Endothelial cell of umbilical vein (primary cell): ENCODE measurements at regions not wholly inside any gene's neighbourhood (a gene's known extent, or its start where the extent isn't known, plus 50 kb on each side); places are given as distances from the start of the nearest gene placed in this dataset.

Source experiments
- BruUV-seq: library from RNA; stranded (reverse); fragments of 400-500 nt; replicated peaks from 2 replicates; lab custom pipeline; 2021; lab: Mats Ljungman, UMichigan
- CTCF ChIA-PET: fragments of 300-600, 350-600 bp; sonication (Branson Sonifier 250); formaldehyde crosslinking; loops from one replicate; lab custom pipeline; 2021; ENCODE audit warnings: antibody characterized with exemption, inconsistent platforms; lab: Charles Lee
- POLR2A ChIA-PET: fragments of 300-600, 350-600 bp; sonication (Branson Sonifier 250); formaldehyde crosslinking; loops from one replicate; lab custom pipeline; 2021; ENCODE audit warnings: antibody characterized with exemption, inconsistent platforms; lab: Charles Lee
- DNase-seq: peaks from one replicate; pipeline ENCODE4 v3.0.0-alpha.2; 2011; ENCODE audit warnings: low read depth, low spot score
- FAIRE-seq: peaks from 2 replicates; lab custom pipeline; 2011; peaks lifted over from hg19 to GRCh38; lab: Jason Lieb, UNC
- H2AFZ ChIP-seq: 2 replicates; pipeline ENCODE4 v1.6.0; 2012; ENCODE audit warnings: low read depth, low read length, control low read depth, inconsistent platforms
- H3K27ac ChIP-seq: 2 replicates; pipeline ENCODE4 v1.5.1; 2011; ENCODE audit warnings: low read depth, mild to moderate bottlenecking, control low read depth, low read length, moderate library complexity; ENCODE audit not compliant: insufficient read depth
- H3K27me3 ChIP-seq, 2 experiments: 2 replicates each; pipeline versions ENCODE4 v1.6.0 to v1.6.1; 2011; ENCODE audit warnings: low read length in 2 of 2, mixed read lengths in 1 of 2; ENCODE audit not compliant: control insufficient read depth in 2 of 2, insufficient read depth in 2 of 2
- H3K36me3 ChIP-seq, 2 experiments: 2 replicates in 1 of 2; 3 replicates in 1 of 2; pipeline ENCODE4 v1.5.1; 2011; ENCODE audit warnings: low read length in 2 of 2, mild to moderate bottlenecking in 1 of 2, moderate library complexity in 1 of 2; ENCODE audit not compliant: control insufficient read depth in 2 of 2, insufficient read depth in 2 of 2; ENCODE audit errors: extremely low read depth in 1 of 2
- H3K4me1 ChIP-seq: 3 replicates; pipeline ENCODE4 v1.5.1; 2011; ENCODE audit warnings: mild to moderate bottlenecking, low read length; ENCODE audit not compliant: control insufficient read depth, insufficient read depth; ENCODE audit errors: extremely low read depth
- H3K4me2 ChIP-seq: 2 replicates; pipeline ENCODE4 v1.6.1; 2011; ENCODE audit warnings: low read length, control low read depth, mixed read lengths; ENCODE audit not compliant: insufficient read depth
- H3K4me3 ChIP-seq, 3 experiments: fragments of 200-600 bp in 1 of 3; sonication (generic), shearing (Covaris generic) in 1 of 3; replicated peaks in 1 of 3; 2 replicates each; pipeline ENCODE4 v1.5.1; 2011 to 2016; ENCODE audit warnings: control low read depth in 3 of 3, low read length in 3 of 3, mild to moderate bottlenecking in 2 of 3, inconsistent platforms in 1 of 3, low read depth in 1 of 3, moderate library complexity in 1 of 3; ENCODE audit not compliant: insufficient read depth in 1 of 3
- H3K79me2 ChIP-seq: 2 replicates; pipeline ENCODE4 v1.6.0; 2012; ENCODE audit warnings: low read length, inconsistent platforms; ENCODE audit not compliant: control insufficient read depth, insufficient read depth
- H3K9ac ChIP-seq: replicated peaks from 2 replicates; pipeline ENCODE3; 2011; ENCODE audit warnings: low read length, control low read depth; ENCODE audit not compliant: insufficient read depth; ENCODE audit errors: extremely low read depth
- H3K9me1 ChIP-seq: replicated peaks from 3 replicates; pipeline ENCODE4 v1.6.0; 2011; ENCODE audit warnings: mild to moderate bottlenecking, low read length; ENCODE audit not compliant: control insufficient read depth, insufficient read depth; ENCODE audit errors: extremely low read depth
- H3K9me3 ChIP-seq: replicated peaks from 2 replicates; pipeline ENCODE4 v1.5.1; 2012; ENCODE audit warnings: low read length, inconsistent platforms; ENCODE audit not compliant: control insufficient read depth, insufficient read depth
- H4K20me1 ChIP-seq: replicated peaks from 2 replicates; pipeline ENCODE3; 2011; ENCODE audit warnings: mild to moderate bottlenecking, low read length; ENCODE audit not compliant: control insufficient read depth, insufficient read depth; ENCODE audit errors: extremely low read depth
- CTCF ChIP-seq, 2 donors: IDR thresholded peaks; 1 replicate in 1 of 2; 2 replicates in 1 of 2; pipeline ENCODE4 v1.5.1; 2011; ENCODE audit warnings: low read length in 2 of 2, mild to moderate bottlenecking in 2 of 2, moderate library complexity in 2 of 2, control low read depth in 1 of 2, inconsistent platforms in 1 of 2, low read depth in 1 of 2; ENCODE audit not compliant: insufficient read depth in 1 of 2; ENCODE audit errors: extremely low read depth in 1 of 2
- EZH2 ChIP-seq: IDR thresholded peaks from 2 replicates; pipeline ENCODE4 v1.6.1; 2012; ENCODE audit warnings: borderline replicate concordance, low read depth, mild to moderate bottlenecking, moderate library complexity, low read length, inconsistent platforms; ENCODE audit not compliant: severe bottlenecking
- FOS ChIP-seq: IDR thresholded peaks from 2 replicates; pipeline ENCODE4 v1.6.1; 2011; ENCODE audit warnings: mild to moderate bottlenecking, low read length, moderate library complexity, borderline replicate concordance; ENCODE audit not compliant: insufficient read depth
- GATA2 ChIP-seq: IDR thresholded peaks from 2 replicates; pipeline ENCODE4 v1.7.0; 2011; ENCODE audit warnings: low read depth, mild to moderate bottlenecking, moderate library complexity, mixed read lengths, low read length; ENCODE audit not compliant: insufficient read length, insufficient read depth
- JUN ChIP-seq: IDR thresholded peaks from 2 replicates; pipeline ENCODE4 v1.6.1; 2011; ENCODE audit warnings: borderline replicate concordance, low read depth; ENCODE audit not compliant: insufficient read length, insufficient read depth
- MAX ChIP-seq: IDR thresholded peaks from 2 replicates; pipeline ENCODE4 v1.6.1; 2011; ENCODE audit not compliant: insufficient read depth, insufficient read length
- MYC ChIP-seq: IDR thresholded peaks from one replicate; pipeline ENCODE4 v1.6.1; 2011; ENCODE audit warnings: mild to moderate bottlenecking, low read depth, low read length
- POLR2A ChIP-seq: IDR thresholded peaks from 2 replicates; pipeline ENCODE4 v1.6.1; 2012; ENCODE audit warnings: low read depth, mild to moderate bottlenecking, control low read depth, low read length
- POLR2AphosphoS5 ChIP-seq: IDR thresholded peaks from 2 replicates; pipeline ENCODE4 v1.6.1; 2012; ENCODE audit warnings: low read depth, mild to moderate bottlenecking, control low read depth, low read length, moderate library complexity; ENCODE audit not compliant: insufficient read depth
- dilution Hi-C: fragments of 300-500 bp; cut with MboI; formaldehyde crosslinking; loops from one replicate; pipeline ENCODE4 v1.15.0; 2019; ENCODE audit warnings: low sequenced_read_pairs; ENCODE audit not compliant: extremely low pct_ligation_motif_present
- intact Hi-C: fragments of 100-400 bp; cut with micrococcal nuclease; formaldehyde crosslinking; loops from one replicate; pipeline ENCODE4 v1.10.0; 2022

GRCh38 chr18:34957119-34957863, 83.9 kb upstream of the MAPRE2 start:
- no peaks in the 10 kb centered on the region for H4K20me1 ChIP-seq
- peak overlapping the region; percentile 8 for H3K9ac ChIP-seq
- no peaks in the 10 kb centered on the region for H3K9me3 ChIP-seq
- dilution Hi-C loops, result no loop called here
- TF ChIP-seq MAX (no peak), MYC (no peak), GATA2 (peak; percentile 45), JUN (no peak), POLR2AphosphoS5 (no peak), EZH2 (no peak)
- intact Hi-C loops, result no loop called here
- H3K36me3 ChIP-seq, result no peaks in the 10 kb centered on the region
- H3K79me2 ChIP-seq, result no peaks in the 10 kb centered on the region
- peak overlapping the region; percentile 67 for H3K4me2 ChIP-seq
- H3K27me3 ChIP-seq, result no peaks in the 10 kb centered on the region
- ChIA-PET POLR2A (no interaction called here), CTCF (interaction anchor here (0.6 to 1.9 kb wide), 10 partner anchors 10 to 298 kb away, joined by 3 to 9 read pairs (median 3); no protein-coding TSS in a partner anchor)
- DNase-seq, result peak; percentile 25
- H3K4me1 ChIP-seq, result peaks cover 23% of the 10 kb centered on the region
- H3K9me1 ChIP-seq, result no peaks in the 10 kb centered on the region
- peak overlapping the region; percentile 37 for H2AFZ ChIP-seq
- no peak for FAIRE-seq
- BruUV-seq, result no TSS peak
- peak overlapping the region; percentile 95 for H3K27ac ChIP-seq
- H3K4me3 ChIP-seq, result peak overlapping the region in 1 of 3 experiments; percentile 51

DNA sequence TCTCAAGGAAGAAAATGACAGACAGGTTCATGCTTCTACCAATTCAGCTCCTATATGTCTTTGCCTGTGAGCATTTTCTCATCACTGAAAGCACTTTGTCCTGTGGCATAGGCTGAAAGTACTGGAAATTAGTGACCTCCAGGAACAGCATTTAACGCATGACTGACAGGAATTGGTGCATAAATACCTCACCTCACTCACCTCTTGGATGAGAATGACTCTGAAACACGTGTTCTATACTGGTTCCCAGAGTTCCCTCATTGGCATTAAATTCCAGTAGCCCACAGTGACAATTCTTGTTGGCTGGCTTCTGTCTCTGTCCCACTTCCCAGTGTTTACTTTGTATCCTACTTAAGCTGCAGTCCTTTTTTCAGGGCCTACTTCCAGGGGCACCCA, 83.4 kb upstream of the MAPRE2 start:
- H3K79me2 ChIP-seq, result no peaks in the 10 kb centered on the region
- no peaks in the 10 kb centered on the region for H4K20me1 ChIP-seq
- peaks cover 23% of the 10 kb centered on the region for H3K4me1 ChIP-seq
- dilution Hi-C loops (no loop called here), intact Hi-C loops (no loop called here)
- H3K27me3 ChIP-seq, result no peaks in the 10 kb centered on the region
- no peaks in the 10 kb centered on the region for H3K9me1 ChIP-seq
- no TSS peak for BruUV-seq
- TF ChIP-seq MYC, result no peak
- TF ChIP-seq MAX, result no peak
- no peak for TF ChIP-seq POLR2A
- TF ChIP-seq POLR2AphosphoS5, result no peak
- no peak for TF ChIP-seq FOS
- TF ChIP-seq GATA2, result no peak
- TF ChIP-seq JUN, result no peak
- no peak for TF ChIP-seq EZH2
- TF ChIP-seq CTCF (IDR thresholded peaks at IDR 0.05; ENCODE audit: extremely low read depth in 1 of 2, insufficient read depth in 1 of 2, low read depth in 1 of 2, low read length in 2 of 2), result no peak
- POLR2A ChIA-PET, result no interaction called here
- no peak overlapping the region for H3K4me3 ChIP-seq
- DNase-seq, result no peak
- FAIRE-seq, result no peak
- peak overlapping the region; percentile 37 for H2AFZ ChIP-seq
- peak overlapping the region; percentile 95 for H3K27ac ChIP-seq
- H3K9me3 ChIP-seq, result no peaks in the 10 kb centered on the region
- CTCF ChIA-PET, result interaction anchor here (1.9 kb wide), 2 partner anchors 19 to 91 kb away, joined by 5 to 9 read pairs; no protein-coding TSS in a partner anchor
- no peaks in the 10 kb centered on the region for H3K36me3 ChIP-seq
- peak overlapping the region; percentile 67 for H3K4me2 ChIP-seq
- no peak overlapping the region for H3K9ac ChIP-seq
